ENCODE measurements at regions not wholly inside any gene's neighbourhood (a gene's known extent, or its start where the extent isn't known, plus 50 kb on each side); places are given as distances from the start of the nearest gene placed in this dataset.

GRCh38 chr14:97978341-97978740 lies 1181.2 kb downstream of the VRK1 start (continued):
- no peak for TF ChIP-seq IRF1 (CRISPR knock-in tag; IDR thresholded peaks at IDR 0.05)
- no peak for TF ChIP-seq ZNF423 (CRISPR knock-in tag; IDR thresholded peaks at IDR 0.05)
- no peak for TF ChIP-seq ZNF512 (CRISPR knock-in tag; IDR thresholded peaks at IDR 0.05; ENCODE audit: borderline replicate concordance)
- no peak for TF ChIP-seq ZNF281 (CRISPR knock-in tag; IDR thresholded peaks at IDR 0.05)

GRCh38 chr14:97993508-97994019 lies 1196.4 kb downstream of the VRK1 start:
- H3K4me3 Mint-ChIP-seq = no peak overlapping the region
- ChIA-PET CTCF (no interaction called here), POLR2A (no interaction called here)
- peaks cover 6% of the 10 kb centered on the region for H3K4me1 Mint-ChIP-seq
- H3K27ac Mint-ChIP-seq = no peak overlapping the region
- no peaks in the 10 kb centered on the region for H3K27me3 Mint-ChIP-seq (ENCODE audit: low read depth)
- no peaks in the 10 kb centered on the region; the same call in 1 of the 2 replicates for H3K9me3 Mint-ChIP-seq
- ATAC-seq (no peak), DNase-seq (ENCODE audit: low spot score) (no peak)
- no peaks in the 10 kb centered on the region for H3K36me3 Mint-ChIP-seq
- no peak for TF ChIP-seq KAT7 (CRISPR knock-in tag; IDR thresholded peaks at IDR 0.05; ENCODE audit: borderline replicate concordance)
- no peak for TF ChIP-seq ZSCAN18 (CRISPR knock-in tag; IDR thresholded peaks at IDR 0.05)
- TF ChIP-seq RELA (CRISPR knock-in tag; IDR thresholded peaks at IDR 0.05; ENCODE audit: borderline replicate concordance) = no peak
- TF ChIP-seq ETV6 (CRISPR knock-in tag; IDR thresholded peaks at IDR 0.05) = no peak
- no peak for TF ChIP-seq NFYB (CRISPR knock-in tag; conservative IDR thresholded peaks at IDR 0.05; ENCODE audit: low read depth)
- no peak for TF ChIP-seq EMX1 (CRISPR knock-in tag; IDR thresholded peaks at IDR 0.05)
- TF ChIP-seq TEAD4 (CRISPR knock-in tag; IDR thresholded peaks at IDR 0.05) = no peak
- TF ChIP-seq CREM (CRISPR knock-in tag; IDR thresholded peaks at IDR 0.05) = no peak
- no peak for TF ChIP-seq FOXP4 (CRISPR knock-in tag; IDR thresholded peaks at IDR 0.05)
- TF ChIP-seq ZBTB43 (CRISPR knock-in tag; IDR thresholded peaks at IDR 0.05) = no peak
- TF ChIP-seq ZNF232 (CRISPR knock-in tag; IDR thresholded peaks at IDR 0.05) = no peak

Data from WTC11 (cell line).